PC-9 (cell line): ENCODE measurements at regions not wholly inside any gene's neighbourhood (a gene's known extent, or its start where the extent isn't known, plus 50 kb on each side); places are given as distances from the start of the nearest gene placed in this dataset.

Experiments
- BruUV-seq: library from RNA; stranded (reverse); fragments of 400-500 nt; replicated peaks from 2 replicates; lab custom pipeline; 2021; lab: Mats Ljungman, UMichigan
- CTCF ChIA-PET: fragments of 300-600 bp; sonication (Branson Sonifier 250); formaldehyde crosslinking; loops from one replicate; lab custom pipeline; 2022; ENCODE audit warnings: antibody characterized with exemption; lab: Charles Lee
- POLR2A ChIA-PET: fragments of 300-600 bp; sonication (Branson Sonifier 250); formaldehyde crosslinking; loops from one replicate; lab custom pipeline; 2022; ENCODE audit warnings: antibody characterized with exemption; ENCODE audit not compliant: unreplicated experiment; lab: Charles Lee
- DNase-seq, 2 experiments: peaks; one replicate each; pipeline versions ENCODE4 v3.0.0 to v3.0.0-alpha.2; 2015 to 2022; ENCODE audit warnings: mixed read lengths in 1 of 2
- H2AFZ ChIP-seq: fragments of 200-600 bp; sonication (generic); 2 replicates; pipeline ENCODE4 v1.8.1; 2017; ENCODE audit warnings: antibody characterized with exemption
- H3F3A ChIP-seq: fragments of 200-600 bp; sonication (generic); 2 replicates; pipeline ENCODE4 v1.8.1; 2017; ENCODE audit warnings: antibody characterized with exemption, mild to moderate bottlenecking, low read depth; ENCODE audit not compliant: insufficient read depth
- H3K27ac ChIP-seq: fragments of 200-600 bp; sonication (generic); 2 replicates; pipeline ENCODE4 v1.6.1; 2016; ENCODE audit warnings: mixed run types
- H3K27me3 ChIP-seq: fragments of 200-600 bp; sonication (generic); 2 replicates; pipeline ENCODE4 v1.6.1; 2016; ENCODE audit warnings: low read depth, mixed run types; ENCODE audit not compliant: insufficient read depth
- H3K36me3 ChIP-seq: fragments of 200-600 bp; sonication (generic); 2 replicates; pipeline ENCODE4 v1.6.1; 2016; ENCODE audit warnings: low read depth, mixed run types
- H3K4me1 ChIP-seq: fragments of 200-600 bp; sonication (generic); replicated peaks from 2 replicates; pipeline ENCODE4 v1.6.1; 2016; ENCODE audit warnings: mixed run types; ENCODE audit not compliant: insufficient read depth
- H3K4me2 ChIP-seq: fragments of 200-600 bp; sonication (generic); 2 replicates; pipeline ENCODE4 v1.6.1; 2017; ENCODE audit warnings: mixed run types
- H3K4me3 ChIP-seq: fragments of 200-600 bp; sonication (generic); 2 replicates; pipeline ENCODE4 v1.6.1; 2016; ENCODE audit warnings: mixed run types
- H3K79me2 ChIP-seq: fragments of 200-600 bp; sonication (generic); 2 replicates; pipeline ENCODE4 v1.6.1; 2017; ENCODE audit warnings: low read depth, mixed run types
- H3K9me2 ChIP-seq: fragments of 200-600 bp; sonication (generic); 2 replicates; pipeline ENCODE4 v1.8.1; 2017; ENCODE audit warnings: mild to moderate bottlenecking; ENCODE audit not compliant: insufficient read depth
- H3K9me3 ChIP-seq: fragments of 200-600 bp; sonication (generic); 2 replicates; pipeline ENCODE4 v1.8.1; 2016; ENCODE audit warnings: low read depth; ENCODE audit not compliant: insufficient read depth
- H4K20me1 ChIP-seq: fragments of 200-600 bp; sonication (generic); 2 replicates; pipeline ENCODE4 v1.8.1; 2017; ENCODE audit not compliant: insufficient read depth
- CTCF ChIP-seq: fragments of 200-600 bp; sonication (generic); conservative IDR thresholded peaks from 2 replicates; pipeline ENCODE4 v1.6.1; 2017; ENCODE audit warnings: mixed run types, antibody characterized with exemption, mild to moderate bottlenecking, moderate library complexity
- EZH2 ChIP-seq: fragments of 200-600 bp; sonication (generic); IDR thresholded peaks from 2 replicates; pipeline ENCODE4 v1.8.0; 2017; ENCODE audit warnings: antibody characterized with exemption, low read depth
- intact Hi-C: fragments of 100-400 bp; cut with micrococcal nuclease; formaldehyde crosslinking; loops from one replicate; pipeline ENCODE4 v1.10.0; 2022; ENCODE audit not compliant: unreplicated experiment

GRCh38 chr12:83659321-83659720 lies 972.6 kb downstream of the TMTC2 start:
- ChIA-PET CTCF (no interaction called here), POLR2A (no interaction called here)
- Histone ChIP-seq H3K9me2 (no peaks in the 10 kb centered on the region), H3K36me3 (no peaks in the 10 kb centered on the region), H3F3A (no peaks in the 10 kb centered on the region), H4K20me1 (no peaks in the 10 kb centered on the region), H3K79me2 (no peaks in the 10 kb centered on the region), H3K4me1 (no peaks in the 10 kb centered on the region), H3K27ac (no peak overlapping the region), H3K9me3 (no peaks in the 10 kb centered on the region), H2AFZ (no peak overlapping the region), H3K4me3 (no peak overlapping the region), H3K4me2 (no peak overlapping the region), H3K27me3 (no peaks in the 10 kb centered on the region)
- no TSS peak for BruUV-seq
- no peak for TF ChIP-seq EZH2
- TF ChIP-seq CTCF, result no peak
- intact Hi-C loops, result no loop called here
- no peak for DNase-seq

- ChIA-PET CTCF (no interaction called here), POLR2A (no interaction called here)
- H3K9me3 ChIP-seq, result no peaks in the 10 kb centered on the region; the same call in 1 of the 2 replicates
- H4K20me1 ChIP-seq, result no peaks in the 10 kb centered on the region
- H2AFZ ChIP-seq, result no peak overlapping the region
- no peaks in the 10 kb centered on the region for H3K9me2 ChIP-seq
- H3K36me3 ChIP-seq, result no peaks in the 10 kb centered on the region
- no peak overlapping the region for H3K27ac ChIP-seq
- intact Hi-C loops, result no loop called here
- H3K4me3 ChIP-seq, result no peak overlapping the region
- no peaks in the 10 kb centered on the region for H3F3A ChIP-seq
- H3K4me2 ChIP-seq, result no peak overlapping the region
- H3K4me1 ChIP-seq, result no peaks in the 10 kb centered on the region
- no TSS peak for BruUV-seq
- TF ChIP-seq EZH2 (no peak), CTCF (no peak)
- no peaks in the 10 kb centered on the region for H3K79me2 ChIP-seq
- H3K27me3 ChIP-seq, result no peaks in the 10 kb centered on the region
- no peak for DNase-seq
These were observed 969.3 kb downstream of the TMTC2 start for GRCh38 chr12:83656004-83656403.

- POLR2A ChIA-PET, result no interaction called here
- no peaks in the 10 kb centered on the region for H3K27me3 ChIP-seq
- no peaks in the 10 kb centered on the region for H3K4me1 ChIP-seq
- no peak overlapping the region for H3K4me3 ChIP-seq
- H3F3A ChIP-seq, result no peaks in the 10 kb centered on the region
- DNase-seq, result no peak
- CTCF ChIA-PET, result no interaction called here
- no peak overlapping the region for H2AFZ ChIP-seq
- no peak overlapping the region for H3K27ac ChIP-seq
- no peak overlapping the region for H3K4me2 ChIP-seq
- H4K20me1 ChIP-seq, result no peaks in the 10 kb centered on the region
- H3K36me3 ChIP-seq, result no peaks in the 10 kb centered on the region
- H3K79me2 ChIP-seq, result no peaks in the 10 kb centered on the region
- no peaks in the 10 kb centered on the region for H3K9me3 ChIP-seq
- H3K9me2 ChIP-seq, result no peaks in the 10 kb centered on the region
- intact Hi-C loops, result no loop called here
- no TSS peak for BruUV-seq
- TF ChIP-seq EZH2 (no peak), CTCF (no peak)
These were observed 955.5 kb downstream of the TMTC2 start for GRCh38 chr12:83642205-83642604.
